NCI-H345 treated with DMSO at 0.1 percent for 48 hours (cell line): ENCODE measurements at regions not wholly inside any gene's neighbourhood (a gene's known extent, or its start where the extent isn't known, plus 50 kb on each side); places are given as distances from the start of the nearest gene placed in this dataset.

ENCODE experiments used
- DNase-seq: peaks from one replicate; lab custom pipeline; 2025; ENCODE audit not compliant: unreplicated experiment; lab: John Stamatoyannopoulos, UW

- no peak for DNase-seq
These were observed 50.2 kb upstream of the CDK1 start for GRCh38 chr10:60728056-60728455.

GRCh38 chr10:60726257-60726656 is 52.0 kb upstream of the CDK1 start:
- no peak for DNase-seq

- DNase-seq, result no peak
These were observed 55.7 kb upstream of the CDK1 start for GRCh38 chr10:60722623-60723022.

- no peak for DNase-seq
These were observed 58.6 kb upstream of the CDK1 start for GRCh38 chr10:60719721-60720120.

GRCh38 chr10:60718886-60719285 is 59.4 kb upstream of the CDK1 start:
- DNase-seq, result no peak

- DNase-seq, result no peak
These were observed 60.4 kb upstream of the CDK1 start for GRCh38 chr10:60717852-60718251.

GRCh38 chr10:60714233-60714632 is 64.0 kb upstream of the CDK1 start:
- no peak for DNase-seq

GRCh38 chr10:60711496-60711895 is 66.8 kb upstream of the CDK1 start:
- DNase-seq, result no peak

GRCh38 chr10:60710041-60710440 is 68.2 kb upstream of the CDK1 start:
- no peak for DNase-seq

GRCh38 chr10:60708666-60709065 is 69.6 kb upstream of the CDK1 start:
- DNase-seq, result no peak

- no peak for DNase-seq
These were observed 70.4 kb upstream of the CDK1 start for GRCh38 chr10:60707841-60708240.

GRCh38 chr10:60706146-60706545 is 72.1 kb upstream of the CDK1 start:
- no peak for DNase-seq

GRCh38 chr10:60705376-60705775 is 72.9 kb upstream of the CDK1 start:
- DNase-seq, result no peak

- DNase-seq, result no peak
These were observed 73.8 kb upstream of the CDK1 start for GRCh38 chr10:60704471-60704870.

GRCh38 chr10:60703266-60704041 is 74.8 kb upstream of the CDK1 start:
- DNase-seq, result no peak

GRCh38 chr10:60687679-60688078 is 90.6 kb upstream of the CDK1 start:
- no peak for DNase-seq

GRCh38 chr10:60684091-60684490 is 94.2 kb upstream of the CDK1 start:
- no peak for DNase-seq

- no peak for DNase-seq
These were observed 97.2 kb upstream of the CDK1 start for GRCh38 chr10:60681103-60681502.

- no peak for DNase-seq
These were observed 98.8 kb upstream of the CDK1 start for GRCh38 chr10:60679388-60679990.

- no peak for DNase-seq
These were observed 99.3 kb upstream of the CDK1 start for GRCh38 chr10:60678978-60679377.

- DNase-seq, result no peak
These were observed 100.6 kb upstream of the CDK1 start for GRCh38 chr10:60677531-60678129.

GRCh38 chr10:60675236-60675635 is 103.0 kb upstream of the CDK1 start:
- DNase-seq, result no peak
